NCI-H187 (cell line): ENCODE measurements at regions not wholly inside any gene's neighbourhood (a gene's known extent, or its start where the extent isn't known, plus 50 kb on each side); places are given as distances from the start of the nearest gene placed in this dataset.
"Not testable (repeated sequence)": the region's sequence is repeated elsewhere in the genome, so short reads cannot be mapped to it uniquely, and the experiment has no call there.

Experiments
- DNase-seq, 2 experiments: peaks; one replicate each; lab custom pipeline; 2025; lab: John Stamatoyannopoulos, UW

DNA sequence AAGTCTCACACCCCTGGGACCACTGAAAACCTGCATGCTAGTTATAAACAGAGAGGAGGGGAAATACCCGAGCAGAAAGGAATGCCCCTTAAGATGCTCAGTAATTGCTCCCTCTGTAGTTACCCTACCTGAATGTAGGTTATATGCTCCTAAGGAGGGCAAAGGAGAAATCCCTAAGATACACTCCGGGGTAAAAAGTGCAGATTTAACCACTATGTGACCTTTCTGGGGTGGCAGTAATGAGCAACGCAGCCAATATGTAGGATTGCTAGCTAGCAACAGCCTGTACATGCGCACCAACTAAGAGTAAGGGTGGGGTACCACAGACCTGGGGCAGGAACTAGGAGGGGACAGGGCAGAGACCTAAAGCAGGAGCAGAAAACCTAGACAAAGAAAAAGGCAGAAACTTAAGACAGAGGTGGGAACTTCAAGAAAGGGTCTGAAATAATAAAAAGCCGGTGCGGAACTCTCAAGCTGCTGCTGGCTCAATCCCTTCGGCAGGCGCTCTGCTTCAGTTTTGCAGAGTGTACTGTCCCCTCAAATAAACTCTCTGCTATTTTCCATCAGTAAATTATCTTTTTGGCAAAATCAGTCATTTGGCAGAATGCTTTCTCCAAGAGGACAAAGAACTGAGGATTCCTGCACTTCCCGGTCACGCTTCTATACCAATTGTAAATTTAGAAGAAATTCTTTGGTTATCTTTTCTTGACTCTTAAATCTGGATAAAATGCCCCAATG is 823.8 kb downstream of the CDH11 start:
- no peak for DNase-seq

DNA sequence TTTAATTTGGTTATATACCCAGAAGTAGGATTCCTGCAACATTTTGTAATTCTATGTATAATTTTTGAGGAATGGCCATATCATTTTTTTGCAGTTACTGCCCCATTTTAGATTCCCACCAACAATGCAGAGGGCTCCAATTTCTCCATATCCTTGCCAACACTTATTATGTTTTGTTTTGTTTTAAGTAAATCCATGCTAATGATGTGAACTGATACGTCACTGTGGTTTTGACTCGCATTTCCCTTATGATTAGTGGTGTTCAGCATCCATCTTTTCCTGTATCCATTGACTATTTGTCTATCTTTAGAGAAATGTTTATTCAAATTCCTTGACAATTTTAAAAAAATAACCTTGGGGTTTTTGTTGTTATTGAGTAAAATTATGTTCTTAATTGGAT is 826.4 kb downstream of the CDH11 start:
- DNase-seq: no peak

GRCh38 chr16:64292953-64293352 is 828.9 kb downstream of the CDH11 start:
- DNase-seq: no peak

DNA sequence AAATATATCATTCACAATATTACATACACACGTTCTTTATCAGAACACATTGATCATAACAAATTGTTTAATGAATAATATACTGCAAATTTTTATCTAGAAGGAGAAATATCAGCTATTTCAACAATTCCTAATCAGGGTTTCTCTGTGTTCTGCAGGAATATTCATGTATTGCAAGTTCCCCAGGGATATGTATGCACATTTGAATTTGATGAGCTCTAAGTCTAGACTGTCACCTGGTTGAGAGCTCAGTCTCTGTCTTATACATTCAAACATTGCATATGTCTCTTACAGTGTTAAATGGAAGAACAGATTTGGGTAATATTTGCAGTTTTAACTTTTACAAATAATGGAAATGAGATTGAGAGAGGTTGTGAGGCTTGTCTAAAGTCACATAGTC is 829.7 kb downstream of the CDH11 start:
- DNase-seq: no peak

DNA sequence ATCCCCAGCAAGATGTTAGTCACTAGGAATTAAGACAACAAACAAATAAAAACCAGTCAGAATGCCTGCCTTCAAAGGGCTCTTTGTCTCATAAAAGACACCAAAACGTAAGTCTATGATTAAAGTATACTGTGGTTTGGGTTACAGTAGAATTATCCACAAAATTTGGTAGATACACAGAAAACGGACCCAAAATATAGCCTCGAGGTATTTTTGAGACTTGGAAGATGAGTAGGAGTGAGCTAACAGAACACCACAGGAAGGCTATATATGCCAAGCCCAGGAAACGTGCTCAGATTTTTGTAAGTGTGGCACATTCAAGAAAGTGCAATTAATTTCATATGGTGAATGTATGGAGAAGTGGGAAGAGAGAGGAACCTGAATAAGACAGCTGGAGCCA is 831.4 kb downstream of the CDH11 start:
- DNase-seq: no peak

DNA sequence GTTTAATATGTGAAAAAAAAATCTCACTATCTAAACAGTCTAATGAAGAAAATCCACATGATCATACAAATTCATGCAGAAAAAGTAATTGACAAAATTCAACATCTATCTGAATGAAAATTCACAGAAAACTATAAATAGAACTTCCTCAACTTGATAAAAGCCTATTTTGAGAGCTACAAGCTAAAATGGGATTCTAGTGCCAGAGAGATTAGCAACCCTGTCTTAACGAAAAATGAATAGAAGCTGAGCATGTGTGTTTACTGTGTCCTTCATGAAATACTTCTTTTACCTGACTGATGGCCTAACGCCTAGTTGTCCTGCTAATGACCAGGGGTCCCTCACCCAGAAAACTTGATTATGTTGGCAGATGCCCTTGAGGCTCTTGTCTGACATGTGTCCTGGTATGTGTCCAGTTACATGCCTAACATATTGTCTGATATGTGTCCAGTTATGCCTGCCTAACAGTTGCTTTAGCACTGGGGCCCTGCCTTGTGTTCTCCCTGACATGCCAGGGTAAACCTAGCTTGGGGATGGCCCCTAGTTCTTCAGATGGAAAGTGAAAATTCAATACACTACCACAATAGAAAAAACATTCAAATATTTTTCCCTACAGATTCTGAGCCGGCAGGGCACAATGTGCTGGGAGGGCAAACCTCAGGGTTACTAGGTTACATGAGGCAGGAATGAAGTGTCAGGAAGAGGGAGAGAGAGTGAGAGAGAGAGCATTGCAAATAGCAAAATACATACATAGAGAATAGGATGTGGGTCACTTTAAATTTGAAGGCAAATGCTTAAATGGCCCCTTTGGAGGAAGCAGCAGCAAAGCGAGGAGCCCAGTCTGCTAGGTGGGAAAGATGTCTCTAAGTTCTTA is 834.0 kb downstream of the CDH11 start:
- no peak for DNase-seq

- no peak for DNase-seq
These were observed 839.7 kb downstream of the CDH11 start for GRCh38 chr16:64282181-64282580.

GRCh38 chr16:64280317-64280716 is 841.5 kb downstream of the CDH11 start:
- DNase-seq: no peak

- no peak for DNase-seq
These were observed 843.7 kb downstream of the CDH11 start for GRCh38 chr16:64278196-64278595.

- DNase-seq: no peak
These were observed 845.2 kb downstream of the CDH11 start for GRCh38 chr16:64276646-64277045.

GRCh38 chr16:64272028-64272427 is 849.8 kb downstream of the CDH11 start:
- no peak for DNase-seq

DNA sequence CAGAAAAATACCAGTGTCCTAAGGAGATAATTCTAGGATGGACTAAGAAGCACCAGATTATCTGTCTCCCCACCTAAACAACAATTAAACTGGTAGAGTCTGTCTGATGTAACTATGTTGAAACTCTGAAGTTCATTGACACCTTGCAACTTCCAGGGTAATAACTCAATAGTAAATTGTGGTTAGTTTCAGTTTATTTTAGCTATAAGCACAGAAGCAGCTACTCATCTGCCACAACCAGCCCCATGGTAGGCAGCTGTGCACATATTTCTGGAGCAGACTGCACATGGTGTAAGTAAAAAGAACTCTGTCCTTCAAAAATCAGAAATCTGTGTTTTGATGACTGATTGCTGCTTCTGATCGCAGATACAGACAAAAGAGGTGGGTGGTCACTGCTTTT is 852.1 kb downstream of the CDH11 start:
- DNase-seq: no peak

DNA sequence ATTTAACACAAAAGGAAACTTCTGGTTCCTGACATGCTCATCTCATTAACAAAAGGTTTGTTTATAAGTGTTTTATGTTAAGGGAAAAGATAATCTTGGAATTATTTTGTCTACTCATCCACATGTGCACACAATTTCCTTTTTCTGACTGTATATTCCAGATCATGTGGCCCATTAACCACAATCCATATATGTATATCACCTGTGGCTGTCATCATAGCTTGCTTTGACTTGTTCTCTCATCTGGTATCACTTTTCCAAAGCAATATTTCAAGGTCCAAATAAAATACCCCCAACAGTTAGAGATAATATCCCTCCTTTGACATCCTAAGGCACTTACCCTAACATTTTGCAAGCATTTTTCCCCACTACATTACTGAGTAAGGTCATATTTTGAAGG is 856.1 kb downstream of the CDH11 start:
- no peak for DNase-seq

DNA sequence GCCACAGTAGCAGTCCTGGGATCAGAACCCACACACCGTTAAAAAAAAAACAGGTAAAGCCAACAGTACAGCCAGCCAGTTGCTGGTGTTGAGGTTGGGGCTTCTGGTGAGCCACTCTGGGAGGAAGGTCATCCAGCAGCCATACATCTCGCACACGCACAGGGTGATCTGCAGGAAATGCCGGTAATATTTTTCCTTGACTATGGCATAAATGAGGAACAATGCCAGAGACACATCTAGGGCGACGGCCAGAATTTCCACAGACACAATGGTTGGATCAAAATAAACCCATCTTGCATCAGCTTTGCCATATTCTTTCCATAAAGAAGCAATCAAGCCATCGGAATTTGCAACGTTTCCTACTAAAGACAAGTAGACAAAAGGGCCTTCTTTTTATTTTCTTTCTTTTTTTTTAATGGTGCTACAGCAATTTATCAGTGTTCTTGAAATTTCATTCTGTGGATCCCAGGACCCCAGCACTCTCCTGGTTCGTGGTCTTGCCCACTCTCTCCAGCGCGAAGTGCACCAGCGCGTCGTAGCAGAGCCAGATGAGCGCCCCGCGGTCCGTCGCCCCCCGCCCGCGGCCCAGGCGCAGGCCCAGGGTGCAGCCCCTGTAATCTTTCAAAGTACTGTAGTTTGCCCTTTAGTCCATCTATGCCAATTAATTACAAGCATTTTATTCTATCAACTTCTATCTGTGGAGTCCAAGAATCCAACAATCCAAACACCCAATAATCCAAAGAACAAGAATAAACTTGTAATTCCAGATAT is 861.0 kb downstream of the CDH11 start:
- DNase-seq: not testable (repeated sequence)

GRCh38 chr16:64254443-64255367 is 867.2 kb downstream of the CDH11 start:
- no peak for DNase-seq

GRCh38 chr16:64253525-64253924 is 868.3 kb downstream of the CDH11 start:
- no peak for DNase-seq

GRCh38 chr16:64253096-64253495 is 868.8 kb downstream of the CDH11 start:
- DNase-seq: no peak

- DNase-seq: no peak
These were observed 870.1 kb downstream of the CDH11 start for GRCh38 chr16:64251742-64252141.

- DNase-seq: no peak
These were observed 871.0 kb downstream of the CDH11 start for GRCh38 chr16:64250866-64251265.

GRCh38 chr16:64242492-64242891 is 879.4 kb downstream of the CDH11 start:
- no peak for DNase-seq

- no peak for DNase-seq
These were observed 881.3 kb downstream of the CDH11 start for GRCh38 chr16:64240586-64240985.

- no peak for DNase-seq
These were observed 883.3 kb downstream of the CDH11 start for GRCh38 chr16:64238571-64238970.
